ENCODE measurements at regions not wholly inside any gene's neighbourhood (a gene's known extent, or its start where the extent isn't known, plus 50 kb on each side); places are given as distances from the start of the nearest gene placed in this dataset.

DNA sequence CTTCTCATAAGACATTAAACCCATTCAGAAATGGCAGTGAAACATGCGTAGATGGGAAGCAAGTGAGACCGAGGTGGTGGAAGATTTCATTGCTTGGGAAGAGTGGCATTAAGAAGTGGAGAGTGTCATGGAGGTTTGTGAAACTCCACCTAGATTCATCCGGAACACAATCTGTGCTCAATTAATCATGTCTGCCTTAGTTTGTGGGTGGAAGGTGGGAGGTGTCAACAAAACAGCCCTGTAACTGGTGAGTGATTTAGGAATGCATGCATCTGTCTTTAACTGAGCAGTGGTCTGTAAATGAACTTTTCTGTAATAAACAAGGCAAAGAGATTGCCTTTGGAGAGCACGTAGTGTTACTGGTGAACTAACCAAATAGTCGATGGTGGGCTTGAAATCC lies 113.7 kb downstream of the WNT5A start:
- H3K9me3 ChIP-seq (ENCODE audit: control insufficient read depth in 2 of 2, low read length in 2 of 2) = no peaks in the 10 kb centered on the region
- H3K27me3 ChIP-seq (ENCODE audit: control insufficient read depth in 1 of 2, insufficient read depth in 2 of 2, low read length in 2 of 2) = no peaks in the 10 kb centered on the region
- H3K9ac ChIP-seq (ENCODE audit: low read length in 2 of 2) = no peak overlapping the region
- no peak overlapping the region for H3K27ac ChIP-seq (ENCODE audit: low read length)
- no peak overlapping the region for H3K4me3 ChIP-seq (ENCODE audit: low read length in 2 of 2)
- H3K36me3 ChIP-seq (ENCODE audit: control insufficient read depth in 2 of 2, insufficient read depth in 2 of 2, low read length in 2 of 2) = no peaks in the 10 kb centered on the region
- H3K4me1 ChIP-seq (ENCODE audit: control insufficient read depth, insufficient read depth, low read length) = peaks cover 12% of the 10 kb centered on the region

DNA sequence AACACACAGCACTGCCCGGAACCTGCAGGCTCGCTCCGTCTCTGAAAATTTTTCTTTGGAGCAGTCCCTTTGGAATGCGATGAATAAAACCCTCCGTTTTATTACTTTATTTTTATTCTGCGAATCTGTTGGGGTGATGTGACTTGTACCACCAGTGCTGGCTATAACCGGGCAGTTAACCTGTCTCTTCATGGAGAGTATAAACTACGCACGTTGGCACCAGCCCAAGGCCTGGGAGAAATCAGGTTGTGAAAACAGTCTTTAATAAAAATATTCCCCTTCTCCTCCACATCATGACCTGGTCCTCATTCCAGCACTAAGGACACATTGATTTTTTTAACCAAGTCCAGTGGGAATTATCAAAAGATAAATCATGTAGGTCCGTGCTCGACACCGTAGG lies 116.8 kb downstream of the WNT5A start:
- Histone ChIP-seq H3K4me1 (ENCODE audit: control insufficient read depth, insufficient read depth, low read length) (peaks cover 12% of the 10 kb centered on the region), H3K9me3 (ENCODE audit: control insufficient read depth in 2 of 2, low read length in 2 of 2) (no peaks in the 10 kb centered on the region), H3K27me3 (ENCODE audit: control insufficient read depth in 1 of 2, insufficient read depth in 2 of 2, low read length in 2 of 2) (no peaks in the 10 kb centered on the region), H3K4me3 (ENCODE audit: low read length in 2 of 2) (no peak overlapping the region), H3K27ac (ENCODE audit: low read length) (no peak overlapping the region), H3K36me3 (ENCODE audit: control insufficient read depth in 2 of 2, insufficient read depth in 2 of 2, low read length in 2 of 2) (no peaks in the 10 kb centered on the region), H3K9ac (ENCODE audit: low read length in 2 of 2) (no peak overlapping the region)

DNA sequence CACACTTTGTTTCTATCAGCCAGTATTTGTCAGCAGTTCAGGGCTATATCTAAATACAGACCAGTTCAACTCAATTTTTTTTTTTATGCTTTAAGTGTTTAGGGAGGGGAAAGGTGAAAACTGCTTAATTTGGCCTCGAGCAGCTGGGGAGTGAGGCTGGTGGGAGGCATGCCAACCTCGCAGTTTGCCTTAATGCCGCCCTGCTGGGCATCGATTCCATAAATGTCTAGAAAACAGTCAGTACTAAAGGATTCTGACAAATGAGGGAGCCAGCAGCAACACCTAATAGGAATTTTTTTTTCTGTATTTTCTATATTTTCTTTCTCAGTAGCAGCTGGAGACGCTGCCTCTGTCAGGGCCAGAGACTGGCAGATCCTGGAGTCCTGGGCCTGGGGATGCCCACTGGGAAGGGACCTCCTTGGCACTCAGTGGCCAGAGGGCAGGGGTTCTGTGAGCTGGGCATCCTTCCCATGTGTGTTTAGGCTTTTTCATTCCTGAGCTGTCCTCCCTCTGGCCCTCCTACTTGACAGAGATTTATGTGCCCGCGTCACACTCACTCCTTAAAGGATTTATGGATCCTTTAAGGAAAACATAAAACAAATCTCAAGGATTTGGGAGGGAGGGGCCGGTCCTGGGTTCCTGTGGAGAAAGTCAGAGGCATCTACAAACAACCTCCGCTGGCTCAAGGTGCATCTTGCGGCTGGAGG lies 117.8 kb downstream of the WNT5A start:
- Histone ChIP-seq H3K9ac (ENCODE audit: low read length in 2 of 2) (no peak overlapping the region), H3K4me1 (ENCODE audit: control insufficient read depth, insufficient read depth, low read length) (peaks cover 12% of the 10 kb centered on the region), H3K27me3 (ENCODE audit: control insufficient read depth in 1 of 2, insufficient read depth in 2 of 2, low read length in 2 of 2) (no peaks in the 10 kb centered on the region), H3K9me3 (ENCODE audit: control insufficient read depth in 2 of 2, low read length in 2 of 2) (no peaks in the 10 kb centered on the region), H3K4me3 (ENCODE audit: low read length in 2 of 2) (no peak overlapping the region), H3K36me3 (ENCODE audit: control insufficient read depth in 2 of 2, insufficient read depth in 2 of 2, low read length in 2 of 2) (no peaks in the 10 kb centered on the region), H3K27ac (ENCODE audit: low read length) (no peak overlapping the region)

DNA sequence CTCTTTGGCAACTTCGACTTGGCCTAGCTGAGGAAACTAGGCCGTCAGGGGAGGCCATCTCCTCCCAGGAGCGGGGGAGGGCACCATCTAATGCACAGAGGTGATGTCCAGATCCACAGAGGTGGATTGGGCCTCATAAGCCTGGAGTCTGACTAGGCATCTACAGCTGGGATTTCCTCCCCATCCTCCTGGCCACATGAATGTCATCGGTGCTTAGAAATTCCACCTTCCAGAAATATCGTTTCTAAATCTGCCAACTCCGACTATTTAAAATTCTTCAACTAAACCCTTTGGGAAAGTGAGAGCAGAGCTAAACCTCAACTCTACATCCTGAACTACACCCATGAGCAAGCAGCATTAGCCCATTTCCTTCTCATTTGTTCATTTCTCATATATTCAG lies 118.7 kb downstream of the WNT5A start:
- Histone ChIP-seq H3K27me3 (ENCODE audit: control insufficient read depth in 1 of 2, insufficient read depth in 2 of 2, low read length in 2 of 2) (no peaks in the 10 kb centered on the region), H3K9me3 (ENCODE audit: control insufficient read depth in 2 of 2, low read length in 2 of 2) (no peaks in the 10 kb centered on the region), H3K4me1 (ENCODE audit: control insufficient read depth, insufficient read depth, low read length) (peaks cover 12% of the 10 kb centered on the region), H3K4me3 (ENCODE audit: low read length in 2 of 2) (no peak overlapping the region), H3K36me3 (ENCODE audit: control insufficient read depth in 2 of 2, insufficient read depth in 2 of 2, low read length in 2 of 2) (no peaks in the 10 kb centered on the region), H3K27ac (ENCODE audit: low read length) (no peak overlapping the region), H3K9ac (ENCODE audit: low read length in 2 of 2) (no peak overlapping the region)

DNA sequence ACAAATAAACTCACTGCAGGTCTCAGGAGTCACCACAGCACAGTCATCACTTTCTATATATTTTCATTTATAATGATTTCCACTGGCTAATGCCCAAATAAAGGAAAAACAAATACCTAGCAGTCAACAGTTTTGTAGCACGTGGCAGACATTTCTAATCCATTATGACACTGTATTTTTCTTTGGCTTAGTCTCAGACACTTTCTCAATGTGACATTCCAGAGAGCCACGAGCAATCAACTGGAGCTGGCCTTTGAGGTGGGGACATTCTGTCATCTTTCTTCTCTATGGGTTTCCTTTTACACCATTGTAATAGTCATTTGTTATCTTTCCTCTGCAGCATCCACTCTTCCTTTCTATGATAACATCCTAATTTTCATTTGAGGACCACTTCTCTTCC lies 119.7 kb downstream of the WNT5A start:
- Histone ChIP-seq H3K27ac (ENCODE audit: low read length) (no peak overlapping the region), H3K36me3 (ENCODE audit: control insufficient read depth in 2 of 2, insufficient read depth in 2 of 2, low read length in 2 of 2) (no peaks in the 10 kb centered on the region), H3K9ac (ENCODE audit: low read length in 2 of 2) (no peak overlapping the region), H3K4me3 (ENCODE audit: low read length in 2 of 2) (no peak overlapping the region), H3K9me3 (ENCODE audit: control insufficient read depth in 2 of 2, low read length in 2 of 2) (no peaks in the 10 kb centered on the region), H3K4me1 (ENCODE audit: control insufficient read depth, insufficient read depth, low read length) (peaks cover 12% of the 10 kb centered on the region), H3K27me3 (ENCODE audit: control insufficient read depth in 1 of 2, insufficient read depth in 2 of 2, low read length in 2 of 2) (no peaks in the 10 kb centered on the region)

DNA sequence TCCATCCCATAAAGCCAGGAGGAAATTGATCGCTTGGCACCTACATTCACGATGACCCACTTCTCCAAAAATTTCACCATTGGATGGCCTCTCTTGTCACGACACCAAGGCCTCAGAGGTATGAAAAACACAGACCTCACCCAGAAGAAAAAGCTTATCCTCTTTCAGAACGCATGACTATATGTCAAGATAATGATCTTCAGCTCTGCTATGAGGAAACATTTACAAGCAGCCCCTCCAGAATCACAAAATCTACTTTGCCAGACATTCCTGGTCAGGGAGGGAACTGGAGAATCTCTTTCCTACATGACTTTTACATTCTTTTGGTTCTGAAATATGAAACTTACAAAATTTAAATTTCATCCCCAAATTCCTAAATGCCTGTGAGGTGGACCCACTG lies 122.7 kb downstream of the WNT5A start:
- H3K27me3 ChIP-seq (ENCODE audit: control insufficient read depth in 1 of 2, insufficient read depth in 2 of 2, low read length in 2 of 2) = no peaks in the 10 kb centered on the region
- H3K4me3 ChIP-seq (ENCODE audit: low read length in 2 of 2) = no peak overlapping the region
- H3K9me3 ChIP-seq (ENCODE audit: control insufficient read depth in 2 of 2, low read length in 2 of 2) = no peaks in the 10 kb centered on the region
- H3K36me3 ChIP-seq (ENCODE audit: control insufficient read depth in 2 of 2, insufficient read depth in 2 of 2, low read length in 2 of 2) = no peaks in the 10 kb centered on the region
- no peak overlapping the region for H3K27ac ChIP-seq (ENCODE audit: low read length)
- no peak overlapping the region for H3K9ac ChIP-seq (ENCODE audit: low read length in 2 of 2)
- H3K4me1 ChIP-seq (ENCODE audit: control insufficient read depth, insufficient read depth, low read length) = peaks cover 7% of the 10 kb centered on the region

DNA sequence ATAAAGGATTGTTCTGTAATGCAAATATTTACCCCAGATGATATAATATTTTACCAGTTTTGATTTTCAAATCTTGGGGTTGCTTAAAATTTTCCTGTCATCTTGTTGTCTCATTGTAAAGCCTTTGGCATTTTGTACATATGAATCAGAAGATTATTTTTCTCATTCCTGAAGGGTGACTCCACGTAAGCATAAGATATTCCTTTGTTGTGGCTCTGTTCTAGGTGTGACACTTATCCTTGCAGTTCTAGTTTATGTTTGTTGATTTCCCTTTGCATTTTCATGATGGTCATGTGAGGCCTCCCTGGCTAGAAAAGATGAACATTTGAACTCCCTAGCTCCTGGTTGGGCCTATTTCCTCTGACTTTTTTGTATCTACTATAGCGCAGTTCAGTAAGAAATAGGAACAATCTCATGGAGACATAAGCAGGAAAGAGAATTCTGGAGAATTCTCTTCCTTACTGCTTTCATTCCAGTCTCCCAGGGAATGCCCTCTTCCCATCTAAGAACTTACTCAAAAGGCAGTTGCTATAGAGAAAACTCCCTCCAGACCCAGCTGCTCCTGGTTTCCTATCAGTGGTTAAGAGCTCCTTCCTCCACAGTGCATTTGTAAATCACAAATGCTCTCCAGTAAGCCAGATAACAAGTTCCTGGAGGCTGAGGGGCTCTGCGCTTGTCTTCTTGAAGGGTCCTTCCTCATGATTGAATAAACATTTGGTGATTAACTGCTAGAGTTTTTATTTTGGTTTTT lies 124.7 kb downstream of the WNT5A start:
- Histone ChIP-seq H3K9me3 (ENCODE audit: control insufficient read depth in 2 of 2, low read length in 2 of 2) (no peaks in the 10 kb centered on the region), H3K4me1 (ENCODE audit: control insufficient read depth, insufficient read depth, low read length) (no peaks in the 10 kb centered on the region), H3K9ac (ENCODE audit: low read length in 2 of 2) (no peak overlapping the region), H3K27ac (ENCODE audit: low read length) (no peak overlapping the region), H3K27me3 (ENCODE audit: control insufficient read depth in 1 of 2, insufficient read depth in 2 of 2, low read length in 2 of 2) (no peaks in the 10 kb centered on the region), H3K36me3 (ENCODE audit: control insufficient read depth in 2 of 2, insufficient read depth in 2 of 2, low read length in 2 of 2) (no peaks in the 10 kb centered on the region), H3K4me3 (ENCODE audit: low read length in 2 of 2) (no peak overlapping the region)

DNA sequence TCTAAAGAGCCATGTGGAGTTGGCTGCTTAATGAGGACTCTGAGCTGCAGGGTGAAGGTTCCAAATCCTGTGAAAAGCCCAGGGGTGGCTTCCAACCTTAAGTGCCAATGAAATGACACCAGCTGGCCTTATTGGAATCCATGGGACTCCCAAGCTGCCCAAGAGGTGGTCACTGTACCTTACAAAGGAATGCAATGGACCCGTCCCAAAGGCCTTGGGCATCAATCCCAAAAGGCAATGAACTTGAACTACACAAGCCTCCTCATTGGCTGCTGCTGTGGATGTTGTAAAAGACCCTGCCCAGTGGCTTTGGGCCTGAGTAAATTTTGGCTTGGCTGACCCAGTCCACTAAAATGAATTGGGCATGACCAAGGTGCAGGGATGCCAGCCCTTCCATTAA lies 129.3 kb downstream of the WNT5A start:
- Histone ChIP-seq H3K4me3 (ENCODE audit: low read length in 2 of 2) (no peak overlapping the region), H3K36me3 (ENCODE audit: control insufficient read depth in 2 of 2, insufficient read depth in 2 of 2, low read length in 2 of 2) (no peaks in the 10 kb centered on the region), H3K9me3 (ENCODE audit: control insufficient read depth in 2 of 2, low read length in 2 of 2) (no peaks in the 10 kb centered on the region), H3K9ac (ENCODE audit: low read length in 2 of 2) (no peak overlapping the region), H3K27me3 (ENCODE audit: control insufficient read depth in 1 of 2, insufficient read depth in 2 of 2, low read length in 2 of 2) (no peaks in the 10 kb centered on the region), H3K27ac (ENCODE audit: low read length) (no peak overlapping the region), H3K4me1 (ENCODE audit: control insufficient read depth, insufficient read depth, low read length) (no peaks in the 10 kb centered on the region)

DNA sequence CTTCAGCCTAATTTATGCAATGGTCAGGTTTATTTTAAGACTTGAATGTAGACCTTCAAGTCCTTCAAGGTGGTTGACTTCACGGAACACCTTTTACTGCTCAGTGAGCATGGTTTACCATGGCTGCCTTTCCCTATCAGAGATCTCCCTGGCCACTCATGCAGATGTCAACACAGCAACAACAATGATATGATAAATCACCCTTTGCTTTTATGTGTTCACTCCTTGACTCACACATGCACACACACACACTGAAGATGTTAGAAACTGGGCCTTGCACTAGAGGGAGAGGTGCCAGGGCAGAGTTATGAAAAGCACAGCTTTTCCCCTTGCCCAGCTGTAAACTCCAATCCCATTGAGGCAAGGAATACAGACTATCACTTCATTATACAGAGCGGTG lies 134.4 kb downstream of the WNT5A start:
- Histone ChIP-seq H3K27me3 (ENCODE audit: control insufficient read depth in 1 of 2, insufficient read depth in 2 of 2, low read length in 2 of 2) (no peaks in the 10 kb centered on the region), H3K4me1 (ENCODE audit: control insufficient read depth, insufficient read depth, low read length) (no peaks in the 10 kb centered on the region), H3K9me3 (ENCODE audit: control insufficient read depth in 2 of 2, low read length in 2 of 2) (no peaks in the 10 kb centered on the region), H3K4me3 (ENCODE audit: low read length in 2 of 2) (no peak overlapping the region), H3K36me3 (ENCODE audit: control insufficient read depth in 2 of 2, insufficient read depth in 2 of 2, low read length in 2 of 2) (no peaks in the 10 kb centered on the region), H3K27ac (ENCODE audit: low read length) (no peak overlapping the region), H3K9ac (ENCODE audit: low read length in 2 of 2) (no peak overlapping the region)

DNA sequence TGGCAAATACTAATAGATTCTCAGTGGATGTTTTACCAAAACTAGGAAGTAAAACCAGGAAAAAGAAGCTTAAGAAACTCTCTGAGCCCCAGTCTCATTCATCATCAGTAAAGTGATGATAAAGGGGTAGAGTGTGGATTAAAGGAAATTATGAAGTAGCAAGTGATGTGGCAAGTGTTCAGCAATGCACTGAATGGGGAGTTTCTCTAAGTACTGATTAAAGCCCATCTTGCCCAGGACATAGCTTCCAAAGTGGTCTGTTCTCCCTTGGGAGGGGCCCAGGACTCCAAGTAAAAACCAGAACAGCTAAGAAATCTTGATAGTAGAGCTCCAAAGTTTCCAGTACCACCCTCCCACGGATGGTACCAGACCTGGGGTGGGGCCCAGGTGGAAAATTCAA lies 137.3 kb downstream of the WNT5A start:
- H3K4me3 ChIP-seq (ENCODE audit: low read length in 2 of 2) = no peak overlapping the region
- no peaks in the 10 kb centered on the region for H3K4me1 ChIP-seq (ENCODE audit: control insufficient read depth, insufficient read depth, low read length)
- no peak overlapping the region for H3K27ac ChIP-seq (ENCODE audit: low read length)
- H3K36me3 ChIP-seq (ENCODE audit: control insufficient read depth in 2 of 2, insufficient read depth in 2 of 2, low read length in 2 of 2) = no peaks in the 10 kb centered on the region
- H3K9ac ChIP-seq (ENCODE audit: low read length in 2 of 2) = no peak overlapping the region
- no peaks in the 10 kb centered on the region for H3K27me3 ChIP-seq (ENCODE audit: control insufficient read depth in 1 of 2, insufficient read depth in 2 of 2, low read length in 2 of 2)
- H3K9me3 ChIP-seq (ENCODE audit: control insufficient read depth in 2 of 2, low read length in 2 of 2) = no peaks in the 10 kb centered on the region

Measured in stomach smooth muscle (tissue), 2 donors.